RWPE2 (cell line): ENCODE measurements at regions not wholly inside any gene's neighbourhood (a gene's known extent, or its start where the extent isn't known, plus 50 kb on each side); places are given as distances from the start of the nearest gene placed in this dataset.

Experiments used
- ATAC-seq: fragments of 200-7000 bp; cut with Tn5 transposase; 3 replicates; pipeline ENCODE4 v1.9.1; 2021; ENCODE audit warnings: low read depth
- DNase-seq: peaks from one replicate; pipeline ENCODE4 v3.0.0-alpha.2; 2020; ENCODE audit warnings: low spot score
- H3K27ac ChIP-seq: fragments of 450-650 bp; 2 replicates; pipeline ENCODE4 v1.5.1; 2017; ENCODE audit warnings: mild to moderate bottlenecking; ENCODE audit not compliant: poor library complexity, severe bottlenecking
- H3K27me3 ChIP-seq: fragments of 250-450 bp; sonication (Bioruptor Pico); 2 replicates; pipeline ENCODE4 v1.5.1; 2021; ENCODE audit warnings: mild to moderate bottlenecking, moderate library complexity; ENCODE audit not compliant: insufficient read depth, poor library complexity, severe bottlenecking
- H3K36me3 ChIP-seq: fragments of 250-450 bp; sonication (Bioruptor Pico); 2 replicates; pipeline ENCODE4 v1.5.1; 2020; ENCODE audit warnings: low read depth, mild to moderate bottlenecking, moderate library complexity
- H3K4me1 ChIP-seq: fragments of 250-450 bp; sonication (Bioruptor Pico); 2 replicates; pipeline ENCODE4 v1.5.1; 2021; ENCODE audit warnings: mild to moderate bottlenecking, moderate library complexity; ENCODE audit not compliant: insufficient read depth, poor library complexity, severe bottlenecking
- H3K4me3 ChIP-seq: fragments of 250-450 bp; sonication (Bioruptor Pico); 2 replicates; pipeline ENCODE4 v1.5.1; 2021; ENCODE audit warnings: mild to moderate bottlenecking, moderate library complexity; ENCODE audit not compliant: severe bottlenecking
- H3K9me3 ChIP-seq: fragments of 250-450 bp; sonication (Bioruptor Pico); 2 replicates; pipeline ENCODE4 v1.5.1; 2021; ENCODE audit warnings: mild to moderate bottlenecking, moderate library complexity; ENCODE audit not compliant: severe bottlenecking
- CTCF ChIP-seq: fragments of 450-650 bp; IDR thresholded peaks from one replicate; pipeline ENCODE4 v1.5.1; 2017; ENCODE audit warnings: mild to moderate bottlenecking, moderate library complexity; ENCODE audit not compliant: poor library complexity, severe bottlenecking

GRCh38 chr1:212537610-212538009 is 71.0 kb upstream of the ATF3 start:
- ATAC-seq: no peak
- no peaks in the 10 kb centered on the region for H3K27me3 ChIP-seq

GRCh38 chr1:212539737-212540430 is 68.7 kb upstream of the ATF3 start:
- ATAC-seq: no peak
- TF ChIP-seq CTCF: no peak
- H3K36me3 ChIP-seq: no peaks in the 10 kb centered on the region

More at GRCh38 chr1:212537610-212538009, 71.0 kb upstream of the ATF3 start:
- Histone ChIP-seq H3K4me1 (no peaks in the 10 kb centered on the region), H3K36me3 (no peaks in the 10 kb centered on the region), H3K4me3 (no peak overlapping the region), H3K27ac (no peak overlapping the region), H3K9me3 (peaks cover 3% of the 10 kb centered on the region)
- DNase-seq: no peak
- no peak for TF ChIP-seq CTCF

GRCh38 chr1:212542761-212543187 is 65.8 kb upstream of the ATF3 start:
- no peaks in the 10 kb centered on the region for H3K9me3 ChIP-seq
- DNase-seq: no peak

More at GRCh38 chr1:212539737-212540430, 68.7 kb upstream of the ATF3 start:
- Histone ChIP-seq H3K27ac (no peak overlapping the region), H3K4me1 (no peaks in the 10 kb centered on the region), H3K4me3 (no peak overlapping the region), H3K9me3 (peaks cover 3% of the 10 kb centered on the region), H3K27me3 (no peaks in the 10 kb centered on the region)
- no peak for DNase-seq

GRCh38 chr1:212544110-212544509 is 64.5 kb upstream of the ATF3 start:
- DNase-seq: no peak
- Histone ChIP-seq H3K4me1 (no peaks in the 10 kb centered on the region), H3K9me3 (no peaks in the 10 kb centered on the region), H3K4me3 (no peak overlapping the region), H3K27me3 (no peaks in the 10 kb centered on the region), H3K27ac (no peak overlapping the region), H3K36me3 (no peaks in the 10 kb centered on the region)
- no peak for ATAC-seq
- TF ChIP-seq CTCF: no peak

More at GRCh38 chr1:212542761-212543187, 65.8 kb upstream of the ATF3 start:
- no peaks in the 10 kb centered on the region for H3K36me3 ChIP-seq
- H3K27me3 ChIP-seq: no peaks in the 10 kb centered on the region
- no peak for ATAC-seq
- no peak overlapping the region for H3K27ac ChIP-seq
- H3K4me1 ChIP-seq: no peaks in the 10 kb centered on the region
- no peak for TF ChIP-seq CTCF
- H3K4me3 ChIP-seq: no peak overlapping the region

- no peak overlapping the region for H3K4me3 ChIP-seq
- no peak overlapping the region for H3K27ac ChIP-seq
- TF ChIP-seq CTCF: no peak
- ATAC-seq (no peak), DNase-seq (no peak)
- H3K27me3 ChIP-seq: no peaks in the 10 kb centered on the region
- no peaks in the 10 kb centered on the region for H3K4me1 ChIP-seq
- no peaks in the 10 kb centered on the region for H3K9me3 ChIP-seq
- no peaks in the 10 kb centered on the region for H3K36me3 ChIP-seq
Observed at GRCh38 chr1:212545941-212546635, 62.5 kb upstream of the ATF3 start.
